GM12878 (cell line): ENCODE measurements at regions not wholly inside any gene's neighbourhood (a gene's known extent, or its start where the extent isn't known, plus 50 kb on each side); places are given as distances from the start of the nearest gene placed in this dataset.

Experiments used
- ATF7 ChIP-seq: fragments of 450-650 bp; IDR thresholded peaks from 2 replicates; pipeline ENCODE4 v1.6.1; 2016; ENCODE audit warnings: low read depth, mild to moderate bottlenecking
- CREB1 ChIP-seq: IDR thresholded peaks from 2 replicates; pipeline ENCODE4 v1.6.1; 2012; ENCODE audit warnings: low read depth, mild to moderate bottlenecking, inconsistent platforms
- CUX1 ChIP-seq: IDR thresholded peaks from 2 replicates; pipeline ENCODE4 v1.6.1; 2012; ENCODE audit warnings: improper control_type of control experiment, low read depth, low read length; ENCODE audit not compliant: insufficient replicate concordance
- E2F8 ChIP-seq: fragments of 450-650 bp; IDR thresholded peaks from 2 replicates; pipeline ENCODE4 v1.6.1; 2018; ENCODE audit warnings: mild to moderate bottlenecking, low read depth, moderate library complexity; ENCODE audit not compliant: partially characterized antibody
- EGR1 ChIP-seq, 2 experiments: IDR thresholded peaks; 1 replicate in 1 of 2; 2 replicates in 1 of 2; pipeline ENCODE4 v1.6.1; 2011 to 2012; ENCODE audit warnings: low read depth in 2 of 2, low read length in 2 of 2, borderline replicate concordance in 1 of 2, mild to moderate bottlenecking in 1 of 2, moderate library complexity in 1 of 2
- MXI1 ChIP-seq: fragments of 150-350 bp; IDR thresholded peaks from 2 replicates; pipeline ENCODE4 v1.6.1; 2011; ENCODE audit warnings: low read depth, mild to moderate bottlenecking, inconsistent platforms, low read length, improper control_type of control experiment
- PBX3 ChIP-seq: IDR thresholded peaks from 2 replicates; pipeline ENCODE4 v1.6.1; 2011; ENCODE audit warnings: mild to moderate bottlenecking, low read depth, low read length, moderate library complexity; ENCODE audit not compliant: insufficient replicate concordance
- RELB ChIP-seq: fragments of 450-650 bp; IDR thresholded peaks from 2 replicates; pipeline ENCODE4 v1.6.1; 2017; ENCODE audit warnings: low read depth, mild to moderate bottlenecking, moderate library complexity
- TARDBP ChIP-seq: IDR thresholded peaks from 2 replicates; pipeline ENCODE4 v1.6.1; 2016; ENCODE audit warnings: borderline replicate concordance

GRCh38 chr18:24877546-24877945 lies 417.1 kb downstream of the HRH4 start (continued):
- TF ChIP-seq EGR1 (IDR thresholded peaks at IDR 0.05; ENCODE audit: borderline replicate concordance in 1 of 2, low read depth in 2 of 2, low read length in 2 of 2) (no peak), RELB (no peak), TARDBP (no peak), ATF7 (no peak), CUX1 (no peak), CREB1 (no peak), PBX3 (no peak), E2F8 (no peak), MXI1 (no peak)
